ENCODE measurements at regions not wholly inside any gene's neighbourhood (a gene's known extent, or its start where the extent isn't known, plus 50 kb on each side); places are given as distances from the start of the nearest gene placed in this dataset.

GRCh38 chr2:173740639-173741038 is 224.5 kb downstream of the SP3 start:
- DNase-seq = no peak

GRCh38 chr2:173741759-173742158 is 223.4 kb downstream of the SP3 start:
- DNase-seq = no peak

- DNase-seq = no peak
Observed at GRCh38 chr2:173747035-173747434, 218.1 kb downstream of the SP3 start.

GRCh38 chr2:173749315-173749714 is 215.9 kb downstream of the SP3 start:
- DNase-seq = no peak

GRCh38 chr2:173750353-173750801 is 214.8 kb downstream of the SP3 start:
- no peak for DNase-seq

- no peak for DNase-seq
Observed at GRCh38 chr2:173750831-173751230, 214.3 kb downstream of the SP3 start.

- DNase-seq = no peak
Observed at GRCh38 chr2:173751245-173751975, 213.8 kb downstream of the SP3 start.

GRCh38 chr2:173752152-173752551 is 213.0 kb downstream of the SP3 start:
- DNase-seq = no peak

- DNase-seq = no peak
Observed at GRCh38 chr2:173753441-173753840, 211.7 kb downstream of the SP3 start.

- no peak for DNase-seq
Observed at GRCh38 chr2:173754165-173754564, 211.0 kb downstream of the SP3 start.

GRCh38 chr2:173754837-173755236 is 210.3 kb downstream of the SP3 start:
- DNase-seq = no peak

- no peak for DNase-seq
Observed at GRCh38 chr2:173755798-173756197, 209.4 kb downstream of the SP3 start.

- DNase-seq = no peak
Observed at GRCh38 chr2:173759959-173760358, 205.2 kb downstream of the SP3 start.

GRCh38 chr2:173760553-173760952 is 204.6 kb downstream of the SP3 start:
- no peak for DNase-seq

GRCh38 chr2:173761603-173762119 is 203.5 kb downstream of the SP3 start:
- no peak for DNase-seq

GRCh38 chr2:173762221-173762620 is 203.0 kb downstream of the SP3 start:
- DNase-seq = no peak

- DNase-seq = no peak
Observed at GRCh38 chr2:173762864-173763263, 202.3 kb downstream of the SP3 start.

GRCh38 chr2:173763641-173764040 is 201.5 kb downstream of the SP3 start:
- no peak for DNase-seq

GRCh38 chr2:173764094-173764493 is 201.1 kb downstream of the SP3 start:
- no peak for DNase-seq

- DNase-seq = no peak
Observed at GRCh38 chr2:173766537-173767289, 198.5 kb downstream of the SP3 start.

GRCh38 chr2:173770947-173771678 is 194.1 kb downstream of the SP3 start:
- no peak for DNase-seq

- no peak for DNase-seq
Observed at GRCh38 chr2:173772205-173772604, 193.0 kb downstream of the SP3 start.

GRCh38 chr2:173773076-173773475 is 192.1 kb downstream of the SP3 start:
- no peak for DNase-seq
